T-cell (primary cell): ENCODE measurements at regions not wholly inside any gene's neighbourhood (a gene's known extent, or its start where the extent isn't known, plus 50 kb on each side); places are given as distances from the start of the nearest gene placed in this dataset.

Source experiments
- ATAC-seq, 4 experiments: fragments of 200-7000 bp in 3 of 4; fragments of 150-1000 bp in 1 of 4; cut with Tn5 transposase; replicated peaks in 1 of 4; 1 replicate in 3 of 4; 2 replicates in 1 of 4; pipeline ENCODE4 v1.10.0; 2021; ENCODE audit warnings: moderate library complexity in 3 of 4, mild to moderate bottlenecking in 2 of 4, moderate number of reproducible peaks in 1 of 4
- CTCF ChIA-PET, 2 donors: fragments of 300-600 bp; sonication (Branson Sonifier 250); formaldehyde crosslinking; loops; one replicate each; lab custom pipeline; 2022; ENCODE audit warnings: antibody characterized with exemption in 2 of 2; lab: Charles Lee
- POLR2A ChIA-PET, 2 donors: fragments of 300-600 bp; sonication (Branson Sonifier 250); formaldehyde crosslinking; loops; one replicate each; lab custom pipeline; 2022; ENCODE audit warnings: antibody characterized with exemption in 2 of 2; lab: Charles Lee
- DNase-seq, 35 experiments: peaks; one replicate each; pipeline versions ENCODE4 v3.0.0 to v3.0.0-alpha.2; 2013 to 2023
- H3K27ac ChIP-seq: one replicate; pipeline ENCODE4 v1.5.1; 2013; ENCODE audit warnings: low read length
- H3K27me3 ChIP-seq, 2 experiments: replicated peaks in 1 of 2; 1 replicate in 1 of 2; 2 replicates in 1 of 2; pipeline versions ENCODE4 v1.6.1 to v1.7.0; 2013; ENCODE audit warnings: low read length in 1 of 2, mixed read lengths in 1 of 2; ENCODE audit not compliant: control insufficient read depth in 2 of 2, insufficient read depth in 2 of 2; ENCODE audit errors: extremely low read depth in 1 of 2
- H3K36me3 ChIP-seq, 2 donors: 1 replicate in 1 of 2; 2 replicates in 1 of 2; pipeline versions ENCODE4 v1.6.1 to v1.7.0; 2013; ENCODE audit warnings: low read length in 1 of 2; ENCODE audit not compliant: control insufficient read depth in 2 of 2, insufficient read depth in 1 of 2; ENCODE audit errors: extremely low read depth in 1 of 2
- H3K4me1 ChIP-seq, 2 experiments: 1 replicate in 1 of 2; 2 replicates in 1 of 2; pipeline versions ENCODE4 v1.6.1 to v1.7.0; 2013; ENCODE audit warnings: low read length in 2 of 2, mixed read lengths in 1 of 2; ENCODE audit not compliant: insufficient read depth in 2 of 2, control insufficient read depth in 1 of 2; ENCODE audit errors: extremely low read depth in 1 of 2
- H3K4me3 ChIP-seq, 2 donors: 1 replicate in 1 of 2; 2 replicates in 1 of 2; pipeline versions ENCODE4 v1.5.1 to v1.7.0; 2013; ENCODE audit warnings: mild to moderate bottlenecking in 2 of 2, low read length in 1 of 2, moderate library complexity in 1 of 2; ENCODE audit not compliant: control insufficient read depth in 1 of 2; ENCODE audit errors: extremely low read depth in 1 of 2
- H3K9me3 ChIP-seq: 2 replicates; pipeline ENCODE4 v1.7.0; 2013
- H3K27ac Mint-ChIP-seq, 2 donors: one replicate each; pipeline ENCODE4 v1.8.0; 2020 to 2021; ENCODE audit warnings: mild to moderate bottlenecking in 2 of 2, mixed read lengths in 2 of 2
- H3K27me3 Mint-ChIP-seq, 2 donors: one replicate each; pipeline ENCODE4 v1.8.0; 2021 to 2022; ENCODE audit warnings: mixed read lengths in 2 of 2
- H3K36me3 Mint-ChIP-seq: one replicate; pipeline ENCODE4 v1.8.0; 2021; ENCODE audit warnings: mixed read lengths
- H3K4me1 Mint-ChIP-seq, 3 donors: one replicate each; pipeline ENCODE4 v1.8.0; 2020 to 2022; ENCODE audit warnings: mixed read lengths in 3 of 3, mild to moderate bottlenecking in 1 of 3
- H3K4me3 Mint-ChIP-seq, 3 donors: one replicate each; pipeline ENCODE4 v1.8.0; 2020 to 2022; ENCODE audit warnings: mild to moderate bottlenecking in 3 of 3, mixed read lengths in 3 of 3, moderate library complexity in 3 of 3
- H3K9me3 Mint-ChIP-seq, 3 donors: one replicate each; pipeline ENCODE4 v1.8.0; 2020 to 2022; ENCODE audit warnings: mixed read lengths in 3 of 3
- WGBS: methylation state at CpG from one replicate; pipeline ENCODE4 v1.1.5; 2013; ENCODE audit warnings: missing lambda C conversion rate; ENCODE audit not compliant: insufficient coverage; 5-methylcytosine and 5-hydroxymethylcytosine counted together

DNA sequence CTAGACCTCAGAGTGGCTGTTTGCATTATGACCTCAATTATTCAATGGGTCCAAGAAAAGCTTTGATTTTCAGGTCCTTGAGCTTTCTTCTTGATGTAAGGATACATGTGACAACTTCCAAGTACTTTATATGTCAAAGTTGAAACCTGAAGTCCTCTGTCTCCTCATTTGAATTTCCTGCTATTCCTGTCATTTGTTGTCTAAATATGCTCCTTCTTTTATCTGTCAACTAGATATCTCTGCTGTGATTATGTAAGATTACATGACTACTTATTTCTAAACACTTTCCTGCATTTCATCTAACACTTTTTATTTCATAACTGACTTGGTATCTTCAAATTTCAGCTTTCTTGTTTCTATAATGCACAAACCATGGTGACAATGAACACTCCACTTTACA lies 670.0 kb upstream of the FAM174A start:
- no peak overlapping the region for H3K27ac Mint-ChIP-seq
- no peaks in the 10 kb centered on the region for H3K36me3 ChIP-seq
- H3K4me1 Mint-ChIP-seq: no peaks in the 10 kb centered on the region
- POLR2A ChIA-PET: no interaction called here
- H3K27me3 Mint-ChIP-seq: no peaks in the 10 kb centered on the region
- H3K27ac ChIP-seq: no peak overlapping the region
- CTCF ChIA-PET: no interaction called here
- no peaks in the 10 kb centered on the region for H3K27me3 ChIP-seq
- no peak overlapping the region for H3K4me3 ChIP-seq
- no peak overlapping the region for H3K4me3 Mint-ChIP-seq
- H3K4me1 ChIP-seq: no peaks in the 10 kb centered on the region
- peaks cover 10 to 13% (median 11%) of the 10 kb centered on the region in 3 donors for H3K9me3 Mint-ChIP-seq
- DNase-seq (no peak), ATAC-seq (no peak)
- H3K9me3 ChIP-seq: no peaks in the 10 kb centered on the region
- no peaks in the 10 kb centered on the region for H3K36me3 Mint-ChIP-seq

DNA sequence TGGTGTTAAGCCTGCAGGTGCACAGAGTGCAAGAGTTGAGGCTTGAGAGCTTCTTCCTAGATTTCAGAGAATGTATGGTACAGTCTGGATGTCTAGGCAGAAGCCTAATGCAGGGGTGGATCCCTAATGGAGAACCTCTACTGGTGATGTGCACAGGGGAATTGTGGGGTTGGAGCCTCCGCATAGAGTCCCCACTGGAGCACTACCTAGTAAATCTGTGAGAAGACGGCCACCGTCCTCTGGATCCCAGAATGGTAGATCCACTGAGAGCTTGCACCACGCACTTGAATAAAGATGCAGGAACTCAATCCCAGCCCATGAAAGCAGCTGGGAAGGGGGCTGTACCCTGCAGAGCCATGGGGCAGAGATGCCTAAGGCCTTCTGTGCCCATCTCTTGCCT lies 699.4 kb upstream of the FAM174A start:
- no peak overlapping the region for H3K4me3 Mint-ChIP-seq
- ATAC-seq: no peak
- H3K36me3 Mint-ChIP-seq: no peaks in the 10 kb centered on the region
- ChIA-PET POLR2A (no interaction called here), CTCF (no interaction called here)
- no peaks in the 10 kb centered on the region for H3K4me1 ChIP-seq
- DNase-seq: no peak
- peaks cover 2 to 7% (median 4%) of the 10 kb centered on the region in 3 donors for H3K9me3 Mint-ChIP-seq
- H3K4me1 Mint-ChIP-seq: no peaks in the 10 kb centered on the region
- no peaks in the 10 kb centered on the region for H3K36me3 ChIP-seq
- H3K27me3 ChIP-seq: no peaks in the 10 kb centered on the region
- 88% methylated on average over 4 of the region's 4 CpGs for WGBS
- H3K4me3 ChIP-seq: no peak overlapping the region
- no peaks in the 10 kb centered on the region for H3K27me3 Mint-ChIP-seq
- H3K27ac Mint-ChIP-seq: no peak overlapping the region
- H3K27ac ChIP-seq: no peak overlapping the region
- no peaks in the 10 kb centered on the region for H3K9me3 ChIP-seq

DNA sequence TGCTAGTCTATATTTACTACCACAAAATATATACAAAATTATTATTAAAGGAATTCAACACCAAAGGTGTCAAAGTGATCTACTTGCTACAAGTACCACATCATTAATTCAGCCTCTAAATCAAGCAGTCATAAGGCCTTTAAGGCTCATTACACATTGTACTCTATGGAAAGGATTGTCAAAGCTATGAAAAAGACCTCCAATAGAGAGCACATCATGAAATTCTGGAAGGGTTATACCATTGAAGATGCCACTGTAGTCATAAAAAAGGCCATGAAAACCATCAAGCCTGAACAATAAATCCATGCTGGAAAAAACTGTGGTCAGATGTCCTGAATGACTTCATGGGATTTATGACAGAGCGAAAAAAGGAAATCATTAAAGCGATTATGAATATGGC lies 708.0 kb upstream of the FAM174A start:
- H3K4me1 ChIP-seq: no peaks in the 10 kb centered on the region
- Mint-ChIP-seq H3K27me3 (no peaks in the 10 kb centered on the region), H3K36me3 (no peaks in the 10 kb centered on the region), H3K27ac (no peak overlapping the region), H3K9me3 (no peaks in the 10 kb centered on the region), H3K4me1 (no peaks in the 10 kb centered on the region), H3K4me3 (no peak overlapping the region)
- no peaks in the 10 kb centered on the region for H3K27me3 ChIP-seq
- WGBS: no CpG with 5 or more reads among the region's 2 CpGs
- no peak for DNase-seq
- ChIA-PET CTCF (no interaction called here), POLR2A (no interaction called here)
- no peak for ATAC-seq
- no peaks in the 10 kb centered on the region for H3K9me3 ChIP-seq
- no peak overlapping the region for H3K4me3 ChIP-seq
- H3K36me3 ChIP-seq: no peaks in the 10 kb centered on the region
- H3K27ac ChIP-seq: no peak overlapping the region

DNA sequence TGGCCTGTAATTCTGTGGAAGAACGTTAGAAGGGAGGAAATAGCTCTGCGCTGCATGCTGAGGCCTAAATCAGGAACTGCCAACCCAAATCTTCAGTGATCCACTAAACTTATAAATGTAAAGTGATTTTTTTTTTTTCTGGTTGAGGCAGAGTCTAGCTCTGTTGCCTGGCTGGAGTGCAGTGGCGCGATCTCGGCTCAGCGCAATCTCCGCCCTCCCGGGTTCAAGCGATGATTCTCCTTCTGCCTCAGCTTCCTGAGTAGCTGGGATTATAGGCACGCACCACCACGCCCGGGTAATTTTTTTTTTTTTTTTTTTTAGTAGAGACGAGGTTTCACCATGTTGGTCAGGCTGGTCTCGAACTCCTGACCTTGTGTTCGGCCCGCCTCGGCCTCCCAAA lies 717.4 kb upstream of the FAM174A start:
- Mint-ChIP-seq H3K36me3 (no peaks in the 10 kb centered on the region), H3K9me3 (peaks cover 0 to 8% (median 4%) of the 10 kb centered on the region in 3 donors), H3K4me3 (no peak overlapping the region), H3K4me1 (no peaks in the 10 kb centered on the region), H3K27me3 (no peaks in the 10 kb centered on the region), H3K27ac (no peak overlapping the region)
- DNase-seq (no peak), ATAC-seq (no peak)
- ChIA-PET POLR2A (no interaction called here), CTCF (no interaction called here)
- Histone ChIP-seq H3K9me3 (no peaks in the 10 kb centered on the region), H3K27ac (no peak overlapping the region), H3K4me3 (no peak overlapping the region), H3K4me1 (no peaks in the 10 kb centered on the region), H3K27me3 (no peaks in the 10 kb centered on the region), H3K36me3 (no peaks in the 10 kb centered on the region)
- 100% methylated on average over 2 of the region's 17 CpGs for WGBS

DNA sequence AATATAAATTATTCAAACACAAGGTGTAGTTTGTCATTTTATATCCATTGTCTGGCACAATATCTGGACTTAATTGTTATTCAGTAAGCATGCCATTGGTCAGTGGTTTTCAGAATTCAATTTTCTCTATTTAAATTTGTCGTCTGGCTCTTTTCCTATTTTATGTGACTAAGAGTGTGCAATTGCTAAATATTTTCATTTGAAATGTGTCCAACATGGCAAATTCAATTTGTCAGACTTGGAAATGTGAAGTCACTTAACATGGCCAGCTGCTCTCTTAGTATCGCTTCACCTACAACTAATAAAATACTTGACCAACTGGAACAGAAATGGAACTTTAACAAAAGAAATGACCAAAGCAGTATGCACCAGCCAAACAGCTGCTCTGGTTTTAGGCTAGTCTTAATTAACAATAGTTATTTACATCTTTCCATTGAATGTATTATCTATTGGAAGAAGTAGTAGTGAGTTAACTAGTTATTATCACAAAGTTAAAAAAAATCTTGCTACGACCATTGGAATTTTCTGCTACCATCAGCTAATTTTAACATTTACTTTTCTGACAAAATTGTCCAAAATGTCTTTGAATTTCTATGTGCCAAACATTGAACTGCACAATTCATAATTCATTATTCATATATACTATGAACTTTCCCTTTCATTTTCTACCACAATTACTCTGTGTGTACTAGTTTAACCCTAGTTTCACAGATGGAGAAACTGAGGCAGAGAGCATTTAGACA lies 720.7 kb upstream of the FAM174A start:
- Mint-ChIP-seq H3K27me3 (no peaks in the 10 kb centered on the region), H3K36me3 (no peaks in the 10 kb centered on the region), H3K27ac (no peak overlapping the region), H3K9me3 (peaks cover 0 to 5% (median 4%) of the 10 kb centered on the region in 3 donors), H3K4me3 (no peak overlapping the region), H3K4me1 (no peaks in the 10 kb centered on the region)
- no peak for ATAC-seq
- Histone ChIP-seq H3K36me3 (no peaks in the 10 kb centered on the region), H3K9me3 (no peaks in the 10 kb centered on the region), H3K27ac (no peak overlapping the region), H3K4me3 (no peak overlapping the region), H3K4me1 (no peaks in the 10 kb centered on the region), H3K27me3 (no peaks in the 10 kb centered on the region)
- DNase-seq: no peak
- no CpG with 5 or more reads among the region's 3 CpGs for WGBS
- POLR2A ChIA-PET: no interaction called here
- CTCF ChIA-PET: no interaction called here

DNA sequence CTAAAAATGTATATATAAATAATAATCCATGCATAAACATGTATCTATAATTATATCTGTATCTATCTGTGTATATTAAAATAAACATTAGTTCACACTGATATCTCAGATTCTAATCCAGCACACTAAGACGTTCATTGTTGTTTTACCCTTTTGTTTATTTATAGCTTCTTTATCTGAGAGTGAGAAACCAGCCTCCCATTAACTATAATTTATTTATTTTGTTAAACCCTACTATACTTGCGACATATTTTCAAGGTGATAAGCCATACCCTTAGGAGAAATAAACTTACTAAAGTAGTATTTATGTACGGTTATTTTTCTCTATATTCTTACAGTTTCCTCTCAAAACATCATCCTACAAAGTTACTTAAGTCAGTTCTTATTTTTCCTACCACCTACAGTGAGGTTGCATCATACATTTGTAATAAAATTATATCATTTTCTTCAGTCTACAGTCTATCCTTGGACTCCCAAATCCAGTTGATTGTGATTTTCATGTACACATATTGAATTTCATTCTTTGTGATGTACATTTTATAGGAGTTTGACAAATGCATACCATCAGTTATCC lies 726.4 kb upstream of the FAM174A start:
- Mint-ChIP-seq H3K4me3 (no peak overlapping the region), H3K4me1 (no peaks in the 10 kb centered on the region), H3K36me3 (no peaks in the 10 kb centered on the region), H3K27me3 (no peaks in the 10 kb centered on the region), H3K9me3 (no peaks in the 10 kb centered on the region), H3K27ac (no peak overlapping the region)
- no peaks in the 10 kb centered on the region for H3K36me3 ChIP-seq
- no peaks in the 10 kb centered on the region for H3K9me3 ChIP-seq
- H3K27ac ChIP-seq: no peak overlapping the region
- no peaks in the 10 kb centered on the region for H3K4me1 ChIP-seq
- WGBS: no CpG with 5 or more reads among the region's 3 CpGs
- ChIA-PET POLR2A (no interaction called here), CTCF (interaction anchor here in 1 of 2 donors (0.6 kb wide), 1 partner anchor 59 kb away, joined by 3 read pairs; no protein-coding TSS in a partner anchor)
- DNase-seq (no peak), ATAC-seq (no peak)
- no peaks in the 10 kb centered on the region for H3K27me3 ChIP-seq
- H3K4me3 ChIP-seq: no peak overlapping the region
